HepG2 (cell line): ENCODE measurements at regions not wholly inside any gene's neighbourhood (a gene's known extent, or its start where the extent isn't known, plus 50 kb on each side); places are given as distances from the start of the nearest gene placed in this dataset.
"Not testable (repeated sequence)": the region's sequence is repeated elsewhere in the genome, so short reads cannot be mapped to it uniquely, and the experiment has no call there.

Experiments used
- ATAC-seq: fragments of 200-7000 bp; cut with Tn5 transposase; 3 replicates; pipeline ENCODE4 v1.9.1; 2020; ENCODE audit warnings: mild to moderate bottlenecking, moderate library complexity
- BruUV-seq: library from RNA; stranded (reverse); fragments of 400-500 nt; replicated peaks from 2 replicates; lab custom pipeline; 2021; lab: Mats Ljungman, UMichigan
- CTCF ChIA-PET: fragments of 300-600 bp; formaldehyde crosslinking; extraction: SDS; loops from one replicate; lab custom pipeline; 2021; ENCODE audit warnings: low total read pairs, inconsistent platforms, low intra/inter-chr PET ratio; lab: Yijun Ruan, JAX
- POLR2A ChIA-PET: fragments of 350-600 bp; sonication (Branson Sonifier 250); formaldehyde crosslinking; loops from one replicate; lab custom pipeline; 2020; ENCODE audit warnings: antibody characterized with exemption, inconsistent platforms; lab: Yijun Ruan, JAX
- DNase-seq: peaks from one replicate; pipeline ENCODE4 v3.0.0-alpha.2; 2015; ENCODE audit warnings: low spot score
- FAIRE-seq: peaks from 3 replicates; lab custom pipeline; 2011; peaks lifted over from hg19 to GRCh38; lab: Jason Lieb, UNC
- H2AFZ ChIP-seq: one replicate; pipeline ENCODE4 v1.6.1; 2011; ENCODE audit warnings: low read length, inconsistent platforms
- H3K27ac ChIP-seq: fragments of 300-600 bp; 3 replicates; pipeline ENCODE4 v1.8.0; 2011; ENCODE audit warnings: mixed run types, mild to moderate bottlenecking, mixed read lengths, low read length, inconsistent platforms; ENCODE audit not compliant: insufficient read depth; ENCODE audit errors: extremely low read length
- H3K27me3 ChIP-seq, 2 experiments: fragments of 200-600 bp in 1 of 2; 2 replicates in 1 of 2; 3 replicates in 1 of 2; pipeline versions ENCODE4 v1.6.0 to v1.8.0; 2011; ENCODE audit warnings: low read length in 2 of 2, mild to moderate bottlenecking in 2 of 2, moderate library complexity in 2 of 2, inconsistent platforms in 1 of 2; ENCODE audit not compliant: insufficient read depth in 2 of 2, control insufficient read depth in 1 of 2
- H3K36me3 ChIP-seq, 2 experiments: fragments of 200-600 bp in 1 of 2; replicated peaks in 1 of 2; 2 replicates in 1 of 2; 3 replicates in 1 of 2; pipeline versions ENCODE4 v1.5.1 to v1.8.0; 2011; ENCODE audit warnings: low read length in 2 of 2, inconsistent platforms in 1 of 2; ENCODE audit not compliant: insufficient read depth in 2 of 2, control insufficient read depth in 1 of 2
- H3K4me1 ChIP-seq: 2 replicates; pipeline ENCODE4 v1.5.1; 2012; ENCODE audit warnings: low read length, inconsistent platforms; ENCODE audit not compliant: insufficient read depth
- H3K4me2 ChIP-seq: 2 replicates; pipeline ENCODE4 v1.6.0; 2011; ENCODE audit warnings: low read depth, low read length, inconsistent platforms
- H3K4me3 ChIP-seq, 3 experiments: fragments of 200-600 bp in 1 of 3; sonication (generic), shearing (Covaris generic) in 1 of 3; replicated peaks in 1 of 3; 2 replicates each; pipeline ENCODE4 v1.5.1; 2011 to 2016; ENCODE audit warnings: low read length in 3 of 3, inconsistent platforms in 2 of 3, low read depth in 2 of 3, mild to moderate bottlenecking in 2 of 3, control low read depth in 1 of 3, mixed read lengths in 1 of 3; ENCODE audit not compliant: insufficient read depth in 1 of 3
- H3K79me2 ChIP-seq: one replicate; pipeline ENCODE4 v1.6.1; 2011; ENCODE audit warnings: low read length, inconsistent platforms; ENCODE audit not compliant: insufficient read depth
- H3K9ac ChIP-seq: 2 replicates; pipeline ENCODE4 v1.6.0; 2011; ENCODE audit warnings: mild to moderate bottlenecking, low read depth, low read length, inconsistent platforms; ENCODE audit not compliant: insufficient read depth
- H3K9me3 ChIP-seq: 2 replicates; pipeline ENCODE4 v1.5.1; 2012; ENCODE audit warnings: mild to moderate bottlenecking, low read length
- H4K20me1 ChIP-seq: 2 replicates; pipeline ENCODE4 v1.6.0; 2011; ENCODE audit warnings: inconsistent platforms, mild to moderate bottlenecking, low read length, moderate library complexity; ENCODE audit not compliant: insufficient read depth
- HNRNPH1 ChIP-seq: fragments of 200-400 bp; formaldehyde crosslinking; optimal IDR thresholded peaks from 2 replicates; pipeline ENCODE3; 2017; ENCODE audit warnings: mild to moderate bottlenecking, low read depth, low read length
- MNT ChIP-seq: fragments of 450-650 bp; IDR thresholded peaks from 2 replicates; pipeline ENCODE4 v1.6.1; 2016
- ZFP36 ChIP-seq: fragments of 150-350 bp; IDR thresholded peaks from 2 replicates; pipeline ENCODE4 v1.6.1; 2018; ENCODE audit warnings: borderline replicate concordance, low read length, low read depth; ENCODE audit not compliant: partially characterized antibody
- ZNF280B ChIP-seq: sonication (generic); formaldehyde crosslinking; IDR thresholded peaks from 2 replicates; pipeline ENCODE4 v1.5.0; 2020; ENCODE audit warnings: missing genetic modification reagents, mild to moderate bottlenecking, borderline replicate concordance
- WGBS: methylation state at CpG from one replicate; pipeline ENCODE4 v1.1.6; 2017; ENCODE audit warnings: low lambda C conversion rate; 5-methylcytosine and 5-hydroxymethylcytosine counted together
- in situ Hi-C: cut with HindIII; loops from 2 replicates; pipeline ENCODE4 v1.10.0; 2017; ENCODE audit warnings: low pct_unique_long_range_greater_than_20kb; ENCODE audit not compliant: extremely low pct_ligation_motif_present
- intact Hi-C: fragments of 100-400 bp; cut with micrococcal nuclease; formaldehyde crosslinking; loops from one replicate; pipeline ENCODE4 v1.10.0; 2022; ENCODE audit not compliant: unreplicated experiment

- CTCF ChIA-PET, intact Hi-C loops, BruUV-seq, POLR2A ChIA-PET, H4K20me1 ChIP-seq, in situ Hi-C loops: not testable (repeated sequence)
- peak; percentile 52 for TF ChIP-seq ZFP36
- 0 out of 2 replicates have a peak, but pooled peaks have one; percentile 39 for TF ChIP-seq ZNF280B (CRISPR knock-in tag)
- TF ChIP-seq, all 625 proteins: peak for 2; not testable (repeated sequence) for 623
- not testable (repeated sequence) for H3K4me2 ChIP-seq, H3K9ac ChIP-seq, H3K27ac ChIP-seq, H3K27me3 ChIP-seq, DNase-seq, H3K36me3 ChIP-seq, H3K4me1 ChIP-seq, H2AFZ ChIP-seq, FAIRE-seq, H3K79me2 ChIP-seq, H3K4me3 ChIP-seq, ATAC-seq
- H3K9me3 ChIP-seq, result peaks cover 30% of the 10 kb centered on the region
- no CpG with 5 or more reads among the region's 2 CpGs for WGBS
Measured at GRCh38 chr12:94017247-94017646, 131.1 kb upstream of the PLXNC1 start.

- Histone ChIP-seq H3K36me3 (no peaks in the 10 kb centered on the region), H3K4me1 (no peaks in the 10 kb centered on the region), H3K27ac (no peak overlapping the region), H3K9ac (no peak overlapping the region), H3K9me3 (peaks cover 39% of the 10 kb centered on the region), H3K79me2 (no peaks in the 10 kb centered on the region), H2AFZ (no peak overlapping the region), H4K20me1 (no peaks in the 10 kb centered on the region), H3K4me3 (no peak overlapping the region), H3K27me3 (no peaks in the 10 kb centered on the region), H3K4me2 (no peak overlapping the region)
- no peak for ATAC-seq
- DNase-seq, result no peak
- intact Hi-C loops, result no loop called here
- TF ChIP-seq MNT (peak; percentile 90), HNRNPH1 (no peak)
- in situ Hi-C loops, result no loop called here
- FAIRE-seq, result no peak
- 0% methylated on average over 1 of the region's 1 CpG for WGBS
- ChIA-PET CTCF (no interaction called here), POLR2A (no interaction called here)
- no TSS peak for BruUV-seq
Measured at GRCh38 chr12:94020335-94020734, 128.0 kb upstream of the PLXNC1 start.
